IMR-90 (cell line): ENCODE measurements at regions not wholly inside any gene's neighbourhood (a gene's known extent, or its start where the extent isn't known, plus 50 kb on each side); places are given as distances from the start of the nearest gene placed in this dataset.
"Not testable (repeated sequence)": the region's sequence is repeated elsewhere in the genome, so short reads cannot be mapped to it uniquely, and the experiment has no call there.

ENCODE experiments used
- ATAC-seq: fragments of 200-7000 bp; cut with Tn5 transposase; 2 replicates; pipeline ENCODE4 v1.9.1; 2020; ENCODE audit warnings: low read depth, mild to moderate bottlenecking, moderate library complexity
- BruUV-seq: library from RNA; stranded (reverse); fragments of 400-500 nt; replicated peaks from 2 replicates; lab custom pipeline; 2021; lab: Mats Ljungman, UMichigan
- CTCF ChIA-PET: fragments of 300-600 bp; formaldehyde crosslinking; extraction: SDS; loops from one replicate; lab custom pipeline; 2021; ENCODE audit warnings: antibody characterized with exemption; lab: Yijun Ruan, JAX
- POLR2A ChIA-PET: fragments of 300-600 bp; sonication (Branson Sonifier 250); formaldehyde crosslinking; loops from one replicate; lab custom pipeline; 2022; ENCODE audit warnings: antibody characterized with exemption; ENCODE audit not compliant: unreplicated experiment; lab: Charles Lee
- DNase-seq: peaks from one replicate; pipeline ENCODE4 v3.0.0; 2013
- H2AFZ ChIP-seq: replicated peaks from 2 replicates; pipeline ENCODE3; 2013; ENCODE audit warnings: low read length, mild to moderate bottlenecking; ENCODE audit not compliant: poor library complexity
- H2AK5ac ChIP-seq: 2 replicates; pipeline ENCODE4 v1.6.1; 2013; ENCODE audit warnings: low read depth, low read length, inconsistent platforms
- H2AK9ac ChIP-seq: replicated peaks from 2 replicates; pipeline ENCODE3; 2013; ENCODE audit warnings: mild to moderate bottlenecking, low read depth, low read length, moderate library complexity; ENCODE audit not compliant: poor library complexity
- H2BK120ac ChIP-seq: 2 replicates; pipeline ENCODE4 v1.6.1; 2013; ENCODE audit warnings: low read depth, low read length, inconsistent platforms
- H2BK15ac ChIP-seq: 3 replicates; pipeline ENCODE4 v1.6.1; 2013; ENCODE audit warnings: low read depth, low read length, inconsistent platforms
- H2BK20ac ChIP-seq: 2 replicates; pipeline ENCODE4 v1.6.1; 2013; ENCODE audit warnings: low read depth, mild to moderate bottlenecking, inconsistent platforms, low read length, moderate library complexity
- H2BK5ac ChIP-seq: 2 replicates; pipeline ENCODE4 v1.6.1; 2013; ENCODE audit warnings: mild to moderate bottlenecking, low read depth, low read length, inconsistent platforms; ENCODE audit not compliant: poor library complexity, severe bottlenecking
- H3K14ac ChIP-seq: replicated peaks from 2 replicates; pipeline ENCODE4 v1.6.1; 2013; ENCODE audit warnings: low read depth, low read length, inconsistent platforms
- H3K18ac ChIP-seq: 2 replicates; pipeline ENCODE4 v1.6.1; 2013; ENCODE audit warnings: low read depth, low read length, control low read depth
- H3K23ac ChIP-seq: 2 replicates; pipeline ENCODE4 v1.6.1; 2013; ENCODE audit warnings: low read depth, low read length, inconsistent platforms
- H3K27ac ChIP-seq: 2 replicates; pipeline ENCODE4 v1.5.1; 2013; ENCODE audit warnings: mild to moderate bottlenecking, control low read depth, low read length; ENCODE audit not compliant: insufficient read depth
- H3K27me3 ChIP-seq: 2 replicates; pipeline ENCODE4 v1.6.1; 2013; ENCODE audit warnings: low read length; ENCODE audit not compliant: control insufficient read depth, insufficient read depth
- H3K36me3 ChIP-seq: 2 replicates; pipeline ENCODE4 v1.6.1; 2013; ENCODE audit warnings: low read length, mixed read lengths; ENCODE audit not compliant: control insufficient read depth, insufficient read depth
- H3K4ac ChIP-seq: 2 replicates; pipeline ENCODE4 v1.6.1; 2013; ENCODE audit warnings: low read depth, low read length, inconsistent platforms
- H3K4me1 ChIP-seq: 2 replicates; pipeline ENCODE4 v1.6.1; 2013; ENCODE audit warnings: low read length, mixed read lengths; ENCODE audit not compliant: control insufficient read depth, insufficient read depth
- H3K4me2 ChIP-seq: 2 replicates; pipeline ENCODE4 v1.6.1; 2013; ENCODE audit warnings: low read depth, mild to moderate bottlenecking, control low read depth, low read length, moderate library complexity
- H3K4me3 ChIP-seq: 2 replicates; pipeline ENCODE4 v1.5.1; 2013; ENCODE audit warnings: low read depth, mild to moderate bottlenecking, control low read depth, low read length, moderate library complexity; ENCODE audit not compliant: insufficient read depth
- H3K56ac ChIP-seq: 2 replicates; pipeline ENCODE4 v1.6.1; 2013; ENCODE audit warnings: low read length, inconsistent platforms; ENCODE audit not compliant: insufficient read depth; ENCODE audit errors: extremely low read depth
- H3K79me1 ChIP-seq, 2 experiments: 2 replicates each; pipeline ENCODE4 v1.6.1; 2013; ENCODE audit warnings: low read length in 2 of 2, inconsistent platforms in 1 of 2, low read depth in 1 of 2
- H3K9ac ChIP-seq: 2 replicates; pipeline ENCODE4 v1.6.1; 2013; ENCODE audit warnings: low read depth, low read length, control low read depth
- H3K9me1 ChIP-seq: 2 replicates; pipeline ENCODE4 v1.6.1; 2013; ENCODE audit warnings: low read length, inconsistent platforms; ENCODE audit not compliant: insufficient read depth
- H3K9me3 ChIP-seq: 2 replicates; pipeline ENCODE4 v1.6.1; 2013; ENCODE audit warnings: low read length; ENCODE audit not compliant: control insufficient read depth, insufficient read depth
- H4K20me1 ChIP-seq: 2 replicates; pipeline ENCODE4 v1.6.1; 2013; ENCODE audit warnings: low read length, inconsistent platforms; ENCODE audit not compliant: insufficient read depth
- H4K5ac ChIP-seq: 2 replicates; pipeline ENCODE4 v1.6.1; 2013; ENCODE audit warnings: mild to moderate bottlenecking, low read depth, low read length, control low read depth
- H4K8ac ChIP-seq, 2 experiments: 2 replicates each; pipeline ENCODE4 v1.6.1; 2013; ENCODE audit warnings: low read depth in 2 of 2, low read length in 2 of 2, control low read depth in 1 of 2, inconsistent platforms in 1 of 2
- H4K91ac ChIP-seq: 2 replicates; pipeline ENCODE4 v1.6.1; 2013; ENCODE audit warnings: low read depth, low read length, inconsistent platforms; ENCODE audit not compliant: insufficient read depth
- WGBS, 2 experiments: methylation state at CpG; one replicate each; pipeline versions ENCODE4 v1.1.5 to v1.1.7; 2013; ENCODE audit warnings: missing lambda C conversion rate in 2 of 2; ENCODE audit not compliant: insufficient read length in 1 of 2; ENCODE audit errors: extremely low coverage in 2 of 2; 5-methylcytosine and 5-hydroxymethylcytosine counted together
- dilution Hi-C: fragments of 300-500 bp; cut with HindIII; formaldehyde crosslinking; loops from one replicate; pipeline ENCODE4 v1.14.3; 2018; ENCODE audit warnings: low sequenced_read_pairs; ENCODE audit not compliant: unreplicated experiment
- in situ Hi-C: fragments of 300-500 bp; cut with MboI; formaldehyde crosslinking; loops from 3 replicates; pipeline ENCODE4 v1.14.3; 2019; ENCODE audit warnings: low sequenced_read_pairs, inconsistent platforms, mixed read lengths
- intact Hi-C: fragments of 100-400 bp; cut with micrococcal nuclease; formaldehyde crosslinking; loops from 2 replicates; pipeline ENCODE4 v1.10.0; 2022

DNA sequence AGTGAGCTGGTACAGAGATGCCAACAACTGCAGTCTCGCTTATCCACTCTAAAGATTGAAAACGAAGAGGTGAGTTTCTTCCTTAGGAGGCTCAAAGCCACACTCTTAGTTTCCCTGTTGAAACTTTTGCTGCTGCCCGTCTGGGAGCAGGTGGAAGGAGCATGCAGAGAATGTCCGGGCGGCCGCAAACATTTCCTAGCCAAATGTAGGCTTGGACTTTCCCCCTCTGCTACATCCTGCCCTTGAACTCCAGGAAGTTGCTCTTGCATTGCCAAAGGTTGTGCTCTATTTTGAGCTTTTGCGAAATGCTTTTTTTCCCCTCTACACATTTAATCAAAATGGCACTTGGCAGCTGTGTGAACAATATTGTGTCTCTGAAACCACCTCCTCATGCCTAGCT is 65.0 kb upstream of the IKBKE start:
- BruUV-seq, H4K20me1 ChIP-seq, H2BK15ac ChIP-seq, H4K8ac ChIP-seq, H3K4me1 ChIP-seq, H2BK5ac ChIP-seq, H3K27me3 ChIP-seq, H3K14ac ChIP-seq, H3K4ac ChIP-seq, H4K91ac ChIP-seq, H2BK120ac ChIP-seq, H2AK9ac ChIP-seq, H3K56ac ChIP-seq, H3K4me3 ChIP-seq, H2AFZ ChIP-seq, H3K18ac ChIP-seq, ATAC-seq, H2AK5ac ChIP-seq, H3K79me1 ChIP-seq, POLR2A ChIA-PET, H3K27ac ChIP-seq, H2BK20ac ChIP-seq, H3K4me2 ChIP-seq, H4K5ac ChIP-seq, DNase-seq, H3K23ac ChIP-seq, CTCF ChIA-PET, H3K9me3 ChIP-seq, H3K9me1 ChIP-seq, intact Hi-C loops, H3K36me3 ChIP-seq, dilution Hi-C loops, in situ Hi-C loops, H3K9ac ChIP-seq: not testable (repeated sequence)
- WGBS, 2 experiments = no CpG with 5 or more reads among the region's 7 CpGs

- H3K9me3 ChIP-seq, H3K9me1 ChIP-seq, H3K4ac ChIP-seq, H3K27me3 ChIP-seq, H3K9ac ChIP-seq, H2BK5ac ChIP-seq, H2BK20ac ChIP-seq, H4K8ac ChIP-seq, H3K27ac ChIP-seq, H2AK5ac ChIP-seq, DNase-seq, H2BK15ac ChIP-seq, in situ Hi-C loops, CTCF ChIA-PET, H2BK120ac ChIP-seq, H2AFZ ChIP-seq, intact Hi-C loops, H3K18ac ChIP-seq, BruUV-seq, ATAC-seq, H3K56ac ChIP-seq, H3K14ac ChIP-seq, H4K91ac ChIP-seq, POLR2A ChIA-PET, H2AK9ac ChIP-seq, H3K36me3 ChIP-seq, H3K79me1 ChIP-seq, H3K4me1 ChIP-seq, H4K20me1 ChIP-seq, H4K5ac ChIP-seq, H3K23ac ChIP-seq, dilution Hi-C loops, H3K4me2 ChIP-seq, H3K4me3 ChIP-seq: not testable (repeated sequence)
- no CpG with 5 or more reads among the region's 6 CpGs for WGBS, 2 experiments
These were observed 61.6 kb upstream of the IKBKE start for GRCh38 chr1:206408371-206409288.
